ENCODE measurements at regions not wholly inside any gene's neighbourhood (a gene's known extent, or its start where the extent isn't known, plus 50 kb on each side); places are given as distances from the start of the nearest gene placed in this dataset.

DNA sequence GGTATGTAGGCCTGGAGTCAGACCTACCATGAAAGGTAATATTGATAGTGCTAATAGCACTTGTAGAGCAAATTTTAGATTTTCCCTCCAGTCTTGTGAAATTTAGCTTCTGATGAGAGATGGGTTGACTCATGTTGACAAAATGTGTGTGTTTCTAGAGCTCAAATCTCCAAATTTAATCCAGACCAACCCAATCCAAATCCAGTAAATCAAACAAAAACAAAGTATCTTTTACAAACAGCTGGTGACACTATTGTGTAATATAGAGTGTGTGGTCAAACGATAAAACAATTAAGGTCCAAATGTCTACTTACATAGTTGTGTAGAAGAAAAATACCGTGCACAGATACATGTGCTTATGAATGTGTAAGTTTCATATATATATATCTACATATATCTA lies 63.4 kb upstream of the KITLG start:
- TF ChIP-seq, protein P1, sequence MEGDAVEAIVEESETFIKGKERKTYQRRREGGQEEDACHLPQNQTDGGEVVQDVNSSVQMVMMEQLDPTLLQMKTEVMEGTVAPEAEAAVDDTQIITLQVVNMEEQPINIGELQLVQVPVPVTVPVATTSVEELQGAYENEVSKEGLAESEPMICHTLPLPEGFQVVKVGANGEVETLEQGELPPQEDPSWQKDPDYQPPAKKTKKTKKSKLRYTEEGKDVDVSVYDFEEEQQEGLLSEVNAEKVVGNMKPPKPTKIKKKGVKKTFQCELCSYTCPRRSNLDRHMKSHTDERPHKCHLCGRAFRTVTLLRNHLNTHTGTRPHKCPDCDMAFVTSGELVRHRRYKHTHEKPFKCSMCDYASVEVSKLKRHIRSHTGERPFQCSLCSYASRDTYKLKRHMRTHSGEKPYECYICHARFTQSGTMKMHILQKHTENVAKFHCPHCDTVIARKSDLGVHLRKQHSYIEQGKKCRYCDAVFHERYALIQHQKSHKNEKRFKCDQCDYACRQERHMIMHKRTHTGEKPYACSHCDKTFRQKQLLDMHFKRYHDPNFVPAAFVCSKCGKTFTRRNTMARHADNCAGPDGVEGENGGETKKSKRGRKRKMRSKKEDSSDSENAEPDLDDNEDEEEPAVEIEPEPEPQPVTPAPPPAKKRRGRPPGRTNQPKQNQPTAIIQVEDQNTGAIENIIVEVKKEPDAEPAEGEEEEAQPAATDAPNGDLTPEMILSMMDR (IDR thresholded peaks at IDR 0.05) = no peak
- no peak for TF ChIP-seq POLR2A (IDR thresholded peaks at IDR 0.05)
- H3K9me3 ChIP-seq = no peaks in the 10 kb centered on the region
- ATAC-seq (no peak), DNase-seq (no peak)
- H3K27me3 ChIP-seq = no peaks in the 10 kb centered on the region
- intact Hi-C loops (cut with DNase I) = no loop called here
- no peak overlapping the region for H3K27ac ChIP-seq
- 30 to 41% methylated on average over 2 of the region's 2 CpGs for WGBS, 2 donors
- H3K4me1 ChIP-seq = peaks cover 33% of the 10 kb centered on the region
- no peaks in the 10 kb centered on the region for H3K36me3 ChIP-seq (replicated peaks in 1 of 2; ENCODE audit: insufficient read depth in 1 of 2, low read depth in 2 of 2)
- no peak overlapping the region for H3K4me3 ChIP-seq

DNA sequence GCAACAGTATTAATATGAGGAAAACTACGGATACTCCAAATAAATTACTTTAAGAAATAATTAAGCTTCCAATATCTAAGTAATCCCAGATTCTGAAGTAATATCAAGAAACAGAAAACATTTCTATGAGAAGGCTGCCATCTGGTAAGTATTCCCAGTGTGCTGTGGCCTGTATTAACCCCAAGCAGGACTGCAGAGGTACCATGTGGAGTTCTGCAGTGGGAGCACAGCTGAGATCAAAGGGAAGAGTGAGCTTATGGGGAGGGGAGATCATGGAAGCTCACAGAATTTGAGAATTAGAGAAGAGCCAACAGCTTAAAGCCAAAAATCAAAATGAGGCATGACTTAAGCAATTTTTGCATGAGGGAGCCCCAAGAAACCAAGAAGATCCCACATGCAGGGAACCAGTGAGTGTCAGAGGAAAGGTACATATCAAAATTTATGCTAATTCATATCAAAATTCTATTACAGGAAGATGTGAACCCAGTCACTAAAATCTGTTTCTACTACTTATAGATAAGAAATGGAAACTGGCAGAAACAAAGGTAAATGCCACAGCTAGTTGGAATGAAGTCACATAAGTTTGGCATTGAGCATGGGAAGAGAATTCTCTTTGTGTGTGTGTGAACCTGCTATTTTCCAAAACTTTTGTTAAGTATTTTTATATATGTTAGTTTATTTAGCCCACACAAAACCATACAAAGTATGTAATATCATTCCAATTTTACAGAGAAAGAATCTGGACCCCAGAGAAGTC lies 62.6 kb upstream of the KITLG start:
- intact Hi-C loops (cut with DNase I) = no loop called here
- peak; percentile 81 for ATAC-seq
- peak in 2 of 4 donors; percentile 22 to 23 for DNase-seq
- Histone ChIP-seq H3K4me3 (no peak overlapping the region), H3K27me3 (no peaks in the 10 kb centered on the region), H3K4me1 (peaks cover 37% of the 10 kb centered on the region), H3K9me3 (no peaks in the 10 kb centered on the region), H3K36me3 (replicated peaks in 1 of 2; ENCODE audit: insufficient read depth in 1 of 2, low read depth in 2 of 2) (no peaks in the 10 kb centered on the region), H3K27ac (peak overlapping the region in 2 of 4 donors; percentile 52 to 70)
- WGBS, 2 donors = 11 to 18% methylated on average over 1 of the region's 1 CpG
- TF ChIP-seq POLR2A (IDR thresholded peaks at IDR 0.05) = no peak
- TF ChIP-seq, protein P1 (IDR thresholded peaks at IDR 0.05) = no peak

DNA sequence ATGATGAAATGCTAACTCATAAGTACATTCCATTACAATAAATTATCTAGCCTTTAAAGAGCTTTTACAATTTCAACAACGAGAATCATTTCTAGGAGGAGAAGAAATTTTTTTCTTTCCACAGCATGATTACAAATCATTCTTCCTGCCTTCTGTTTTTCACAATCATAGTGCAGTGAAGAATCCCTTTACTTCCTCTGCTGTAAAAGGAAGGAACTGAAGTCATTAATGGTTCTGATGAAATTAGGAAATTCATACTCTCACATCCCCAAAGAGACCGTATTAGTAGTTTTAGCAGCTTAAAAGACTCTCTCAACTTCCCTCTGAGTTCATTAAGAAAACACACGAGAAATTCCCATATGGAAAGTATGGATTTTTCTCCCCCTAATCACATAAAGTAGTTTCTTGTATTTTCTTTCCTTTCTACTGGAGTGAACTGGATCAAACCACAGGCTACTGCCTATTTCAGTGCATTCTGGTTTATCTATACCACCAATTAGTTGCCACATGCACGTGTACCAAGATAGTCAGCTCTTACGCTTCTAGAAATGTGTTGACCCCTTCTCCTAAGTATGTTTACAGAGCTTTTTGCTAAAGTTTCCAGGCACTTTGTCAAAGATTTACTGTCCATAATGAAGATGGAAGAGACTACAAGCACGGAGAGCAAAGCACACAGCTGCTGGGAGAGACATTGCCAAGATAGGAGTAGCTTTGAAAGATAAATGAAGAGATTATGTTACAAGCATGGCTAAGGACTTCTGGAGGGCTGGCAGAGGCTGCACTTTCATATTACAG lies 58.9 kb upstream of the KITLG start:
- ATAC-seq (peak; percentile 14), DNase-seq (peak in 1 of 4 donors; percentile 8)
- intact Hi-C loops (cut with DNase I) = no loop called here

DNA sequence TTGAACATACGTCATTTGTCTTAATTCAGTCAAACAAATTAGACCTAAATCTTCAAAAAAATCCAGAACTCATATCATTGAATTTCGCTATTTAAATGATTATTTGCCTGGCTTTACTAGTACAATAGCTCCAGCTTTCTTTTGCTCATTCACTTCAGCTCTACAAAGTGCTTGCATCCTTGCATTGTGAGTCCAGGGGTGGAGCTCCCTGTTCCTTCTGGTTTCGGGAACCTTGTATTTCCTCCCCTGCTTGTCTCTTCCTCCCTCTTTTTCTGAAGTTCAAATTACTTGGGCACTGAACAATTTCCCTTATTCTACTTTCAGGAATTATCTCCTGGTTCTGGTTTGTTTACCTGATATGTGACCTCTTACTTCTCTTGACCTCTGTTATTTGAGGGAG lies 58.1 kb upstream of the KITLG start:
- intact Hi-C loops (cut with DNase I) = no loop called here

More for the DNA sequence above, 58.9 kb upstream of the KITLG start:
- Histone ChIP-seq H3K27ac (peak overlapping the region in 3 of 4 donors; percentile 18 to 51 (median 42)), H3K4me1 (peaks cover 36% of the 10 kb centered on the region), H3K36me3 (replicated peaks in 1 of 2; ENCODE audit: insufficient read depth in 1 of 2, low read depth in 2 of 2) (no peaks in the 10 kb centered on the region), H3K9me3 (no peaks in the 10 kb centered on the region), H3K4me3 (no peak overlapping the region), H3K27me3 (no peaks in the 10 kb centered on the region)
- 20 to 32% methylated on average over 6 of the region's 6 CpGs for WGBS, 2 donors
- no peak for TF ChIP-seq POLR2A (IDR thresholded peaks at IDR 0.05)
- TF ChIP-seq, protein P1 (IDR thresholded peaks at IDR 0.05) = peak in 1 of 7 experiments; percentile 7

More for the DNA sequence above, 58.1 kb upstream of the KITLG start:
- WGBS, 2 donors = 72 to 86% methylated on average over 3 of the region's 3 CpGs
- DNase-seq = no peak
- no peak for ATAC-seq
- no peaks in the 10 kb centered on the region for H3K36me3 ChIP-seq (replicated peaks in 1 of 2; ENCODE audit: insufficient read depth in 1 of 2, low read depth in 2 of 2)
- H3K27ac ChIP-seq = peak overlapping the region in 2 of 4 donors; percentile 42 to 51
- no peaks in the 10 kb centered on the region for H3K27me3 ChIP-seq
- H3K4me1 ChIP-seq = peaks cover 40% of the 10 kb centered on the region
- no peak overlapping the region for H3K4me3 ChIP-seq
- TF ChIP-seq, protein P1 (IDR thresholded peaks at IDR 0.05) = no peak
- TF ChIP-seq POLR2A (IDR thresholded peaks at IDR 0.05) = no peak
- H3K9me3 ChIP-seq = no peaks in the 10 kb centered on the region
